Bronchial epithelial cell (primary cell): ENCODE measurements at regions not wholly inside any gene's neighbourhood (a gene's known extent, or its start where the extent isn't known, plus 50 kb on each side); places are given as distances from the start of the nearest gene placed in this dataset.
"Not testable (repeated sequence)": the region's sequence is repeated elsewhere in the genome, so short reads cannot be mapped to it uniquely, and the experiment has no call there.

Experiments
- DNase-seq: peaks from one replicate; pipeline ENCODE4 v3.0.0-alpha.2; 2010; ENCODE audit warnings: low read depth
- FAIRE-seq: peaks from 2 replicates; lab custom pipeline; 2011; peaks lifted over from hg19 to GRCh38; lab: Jason Lieb, UNC
- H3K27me3 ChIP-seq: 2 replicates; pipeline ENCODE4 v1.5.1; 2011; ENCODE audit warnings: low read length; ENCODE audit not compliant: control insufficient read depth, insufficient read depth
- H3K36me3 ChIP-seq: 2 replicates; pipeline ENCODE4 v1.5.1; 2011; ENCODE audit warnings: low read length; ENCODE audit not compliant: control insufficient read depth, insufficient read depth
- H3K4me3 ChIP-seq: 2 replicates; pipeline ENCODE4 v1.5.1; 2011; ENCODE audit warnings: mild to moderate bottlenecking, low read depth, low read length, control low read depth
- TF ChIP-seq, protein P1 (sequence below): IDR thresholded peaks from 2 replicates; pipeline ENCODE4 v1.5.1; 2011; ENCODE audit warnings: mild to moderate bottlenecking, moderate library complexity, low read length, control low read depth, inconsistent platforms; ENCODE audit not compliant: insufficient read depth, severe bottlenecking

DNA sequence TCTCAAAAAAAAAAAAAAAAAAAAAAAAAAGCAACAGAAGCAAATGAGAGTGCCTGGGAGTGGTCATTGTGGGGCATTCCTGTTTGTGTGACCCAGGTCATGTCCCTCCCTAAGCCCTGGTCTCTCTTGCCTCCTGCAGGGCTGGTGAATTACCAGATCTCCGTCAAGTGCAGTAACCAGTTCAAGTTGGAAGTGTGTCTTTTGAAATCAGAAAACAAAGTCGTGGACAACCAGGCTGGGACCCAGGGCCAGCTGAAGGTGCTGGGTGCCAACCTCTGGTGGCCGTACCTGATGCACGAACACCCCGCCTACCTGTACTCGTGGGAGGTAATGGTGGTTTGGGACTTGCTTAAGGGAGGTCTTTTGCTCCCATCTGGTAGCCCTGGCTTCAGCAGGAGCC lies 1362.0 kb downstream of the CDH12 start:
- DNase-seq, H3K36me3 ChIP-seq, FAIRE-seq, H3K4me3 ChIP-seq, H3K27me3 ChIP-seq: not testable (repeated sequence)

DNA sequence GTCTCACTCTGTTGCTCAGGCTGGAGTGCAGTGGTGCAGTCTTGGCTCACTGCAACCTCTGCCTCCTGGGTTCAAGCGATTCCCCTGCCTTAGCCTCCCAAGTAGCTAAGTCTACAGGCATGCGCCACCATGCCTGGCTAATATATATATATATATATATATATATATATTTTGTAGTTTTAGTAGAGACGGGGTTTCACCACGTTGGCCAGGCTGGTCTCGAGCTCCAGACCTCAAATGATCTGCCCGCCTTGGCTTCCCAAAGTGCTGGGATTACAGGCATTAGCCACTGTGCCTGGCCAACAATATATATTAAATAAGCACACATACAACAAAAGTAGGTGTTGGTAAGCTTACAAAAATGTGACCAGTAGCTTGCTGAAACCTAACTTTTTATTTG lies 1364.3 kb downstream of the CDH12 start:
- DNase-seq, result not testable (repeated sequence)

DNA sequence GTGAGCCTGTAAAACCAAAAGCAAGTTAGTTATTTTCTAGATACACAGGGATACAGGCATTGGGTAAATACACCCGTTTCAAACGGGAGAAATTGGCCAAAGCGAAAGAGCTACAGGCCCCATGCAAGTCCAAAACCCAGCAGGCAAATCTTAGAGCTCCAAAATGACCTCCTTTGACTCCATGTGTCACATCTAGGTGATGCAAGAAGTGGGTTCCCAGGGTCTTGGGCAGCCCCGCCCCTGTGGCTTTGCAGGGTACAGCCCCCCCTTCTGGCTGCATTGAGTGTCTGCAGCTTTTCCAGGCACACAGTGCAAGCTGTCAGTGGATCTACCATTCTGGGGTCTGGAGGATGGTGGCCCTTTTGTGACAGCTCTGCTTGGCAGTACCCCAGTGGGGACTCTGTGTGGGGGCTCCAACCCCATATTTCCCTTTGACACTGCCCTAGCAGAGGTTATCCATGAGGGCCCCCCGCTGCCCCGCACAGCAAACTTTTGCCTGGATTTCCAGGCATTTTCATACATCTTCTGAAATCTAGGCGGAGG lies 1367.6 kb downstream of the CDH12 start:
- not testable (repeated sequence) for DNase-seq, H3K36me3 ChIP-seq, H3K4me3 ChIP-seq, FAIRE-seq, H3K27me3 ChIP-seq
- TF ChIP-seq, protein P1, sequence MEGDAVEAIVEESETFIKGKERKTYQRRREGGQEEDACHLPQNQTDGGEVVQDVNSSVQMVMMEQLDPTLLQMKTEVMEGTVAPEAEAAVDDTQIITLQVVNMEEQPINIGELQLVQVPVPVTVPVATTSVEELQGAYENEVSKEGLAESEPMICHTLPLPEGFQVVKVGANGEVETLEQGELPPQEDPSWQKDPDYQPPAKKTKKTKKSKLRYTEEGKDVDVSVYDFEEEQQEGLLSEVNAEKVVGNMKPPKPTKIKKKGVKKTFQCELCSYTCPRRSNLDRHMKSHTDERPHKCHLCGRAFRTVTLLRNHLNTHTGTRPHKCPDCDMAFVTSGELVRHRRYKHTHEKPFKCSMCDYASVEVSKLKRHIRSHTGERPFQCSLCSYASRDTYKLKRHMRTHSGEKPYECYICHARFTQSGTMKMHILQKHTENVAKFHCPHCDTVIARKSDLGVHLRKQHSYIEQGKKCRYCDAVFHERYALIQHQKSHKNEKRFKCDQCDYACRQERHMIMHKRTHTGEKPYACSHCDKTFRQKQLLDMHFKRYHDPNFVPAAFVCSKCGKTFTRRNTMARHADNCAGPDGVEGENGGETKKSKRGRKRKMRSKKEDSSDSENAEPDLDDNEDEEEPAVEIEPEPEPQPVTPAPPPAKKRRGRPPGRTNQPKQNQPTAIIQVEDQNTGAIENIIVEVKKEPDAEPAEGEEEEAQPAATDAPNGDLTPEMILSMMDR, result peak; percentile 18

More for the DNA sequence above, 1364.3 kb downstream of the CDH12 start:
- not testable (repeated sequence) for FAIRE-seq, H3K27me3 ChIP-seq, H3K36me3 ChIP-seq, H3K4me3 ChIP-seq

DNA sequence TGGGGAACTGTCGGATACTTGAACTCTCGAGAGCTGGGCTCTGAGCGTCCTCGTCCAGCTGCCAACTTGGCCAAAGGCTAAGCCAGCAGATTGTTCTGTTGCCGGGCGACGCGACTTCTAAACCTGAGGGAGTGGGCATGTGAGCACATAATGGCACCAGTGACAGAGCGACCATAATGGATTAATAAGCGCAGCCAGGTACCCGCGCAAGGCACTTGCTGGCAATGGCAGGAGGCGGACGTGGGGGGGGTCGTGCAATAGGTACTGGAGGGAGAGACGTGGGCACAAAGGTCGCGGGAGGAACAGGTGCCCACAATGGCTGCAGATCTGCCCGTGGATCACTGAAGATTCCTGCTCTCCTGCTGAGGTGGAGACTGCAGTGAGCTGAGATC lies 1368.7 kb downstream of the CDH12 start:
- not testable (repeated sequence) for H3K27me3 ChIP-seq, H3K36me3 ChIP-seq, DNase-seq, H3K4me3 ChIP-seq, FAIRE-seq

DNA sequence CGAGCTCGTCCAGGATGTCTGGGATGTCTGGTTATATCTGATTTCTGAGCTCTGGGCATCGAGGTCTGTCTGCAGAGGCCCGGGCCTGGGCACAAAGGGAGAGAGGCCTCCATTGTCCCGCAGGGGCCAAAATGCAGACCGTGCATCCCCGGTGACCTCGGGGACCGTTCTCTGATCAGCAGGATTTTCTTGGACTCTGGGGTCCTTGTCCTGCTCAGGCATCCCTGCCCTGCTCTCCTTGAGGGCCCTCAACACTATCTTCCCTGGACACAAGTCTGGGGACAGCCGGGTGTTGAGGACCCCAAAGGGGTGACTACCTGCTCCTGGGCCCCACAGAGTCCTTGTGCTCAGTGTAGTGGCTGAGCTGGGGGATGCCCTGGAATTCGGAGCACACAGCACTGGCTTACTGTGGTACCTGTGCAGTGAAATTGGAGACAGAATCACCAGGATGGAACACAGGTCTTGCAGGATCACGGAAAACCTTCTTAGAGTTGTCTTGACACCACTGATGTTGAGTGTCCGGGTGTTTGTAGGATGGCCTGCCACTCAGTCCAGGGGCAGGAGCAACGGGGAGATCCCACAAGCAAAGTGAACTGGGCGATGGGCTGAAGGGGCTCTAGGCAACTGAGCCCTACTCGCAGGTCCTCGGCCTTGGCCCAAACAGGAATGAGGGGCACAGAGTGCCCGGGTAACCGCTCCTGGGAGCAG lies 1369.2 kb downstream of the CDH12 start:
- not testable (repeated sequence) for FAIRE-seq, H3K27me3 ChIP-seq, H3K36me3 ChIP-seq, H3K4me3 ChIP-seq, DNase-seq

DNA sequence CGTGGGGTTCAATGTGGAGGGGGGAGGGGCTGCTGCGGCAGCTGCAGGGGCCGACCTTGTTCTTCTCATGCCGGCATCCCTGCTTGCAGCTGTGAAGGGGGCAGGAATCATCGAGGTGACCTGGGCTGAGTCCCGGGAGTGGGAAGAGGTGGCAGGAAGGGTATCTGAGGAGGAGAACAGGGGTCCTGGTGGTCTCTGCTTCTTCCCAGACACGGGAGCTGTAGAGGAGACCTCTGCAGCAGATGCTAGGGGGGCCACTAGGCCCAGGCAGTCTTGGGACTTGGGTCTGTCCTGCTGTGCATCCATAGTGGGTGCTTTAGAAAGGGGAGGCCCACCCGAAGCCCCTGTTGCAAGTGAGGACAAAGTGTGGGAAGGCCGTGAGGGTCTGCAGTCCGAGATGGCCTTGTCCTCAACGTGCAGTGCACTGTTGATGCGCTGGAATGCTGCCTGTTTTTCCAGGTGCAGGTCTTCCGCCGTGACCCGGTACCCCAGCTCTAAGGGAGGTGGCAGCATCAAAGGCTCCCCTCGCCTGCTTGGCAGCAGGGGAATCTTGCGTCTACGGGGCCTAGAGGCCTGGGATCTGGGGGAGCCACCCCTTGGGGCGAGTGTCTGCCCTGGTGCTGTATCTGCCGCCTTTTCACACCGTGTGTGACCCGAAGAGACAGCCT lies 1370.0 kb downstream of the CDH12 start:
- not testable (repeated sequence) for FAIRE-seq, H3K4me3 ChIP-seq, H3K36me3 ChIP-seq, DNase-seq, H3K27me3 ChIP-seq

DNA sequence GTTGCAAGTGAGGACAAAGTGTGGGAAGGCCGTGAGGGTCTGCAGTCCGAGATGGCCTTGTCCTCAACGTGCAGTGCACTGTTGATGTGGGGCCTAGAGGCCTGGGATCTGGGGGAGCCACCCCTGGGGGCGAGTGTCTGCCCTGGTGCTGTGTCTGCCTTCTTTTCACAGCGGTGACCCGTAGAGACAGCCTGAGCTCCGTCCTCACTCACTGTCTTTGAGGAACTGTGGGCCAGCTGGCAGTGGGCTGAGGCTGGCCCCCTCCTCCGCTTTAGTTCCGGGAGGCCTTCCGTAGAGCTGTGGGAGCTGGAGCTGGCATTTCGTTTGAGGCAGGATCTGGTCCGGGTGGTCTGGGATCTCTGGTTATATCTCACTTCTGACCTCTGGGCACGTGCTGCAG lies 1370.6 kb downstream of the CDH12 start:
- not testable (repeated sequence) for H3K4me3 ChIP-seq, H3K36me3 ChIP-seq, DNase-seq, FAIRE-seq, H3K27me3 ChIP-seq

DNA sequence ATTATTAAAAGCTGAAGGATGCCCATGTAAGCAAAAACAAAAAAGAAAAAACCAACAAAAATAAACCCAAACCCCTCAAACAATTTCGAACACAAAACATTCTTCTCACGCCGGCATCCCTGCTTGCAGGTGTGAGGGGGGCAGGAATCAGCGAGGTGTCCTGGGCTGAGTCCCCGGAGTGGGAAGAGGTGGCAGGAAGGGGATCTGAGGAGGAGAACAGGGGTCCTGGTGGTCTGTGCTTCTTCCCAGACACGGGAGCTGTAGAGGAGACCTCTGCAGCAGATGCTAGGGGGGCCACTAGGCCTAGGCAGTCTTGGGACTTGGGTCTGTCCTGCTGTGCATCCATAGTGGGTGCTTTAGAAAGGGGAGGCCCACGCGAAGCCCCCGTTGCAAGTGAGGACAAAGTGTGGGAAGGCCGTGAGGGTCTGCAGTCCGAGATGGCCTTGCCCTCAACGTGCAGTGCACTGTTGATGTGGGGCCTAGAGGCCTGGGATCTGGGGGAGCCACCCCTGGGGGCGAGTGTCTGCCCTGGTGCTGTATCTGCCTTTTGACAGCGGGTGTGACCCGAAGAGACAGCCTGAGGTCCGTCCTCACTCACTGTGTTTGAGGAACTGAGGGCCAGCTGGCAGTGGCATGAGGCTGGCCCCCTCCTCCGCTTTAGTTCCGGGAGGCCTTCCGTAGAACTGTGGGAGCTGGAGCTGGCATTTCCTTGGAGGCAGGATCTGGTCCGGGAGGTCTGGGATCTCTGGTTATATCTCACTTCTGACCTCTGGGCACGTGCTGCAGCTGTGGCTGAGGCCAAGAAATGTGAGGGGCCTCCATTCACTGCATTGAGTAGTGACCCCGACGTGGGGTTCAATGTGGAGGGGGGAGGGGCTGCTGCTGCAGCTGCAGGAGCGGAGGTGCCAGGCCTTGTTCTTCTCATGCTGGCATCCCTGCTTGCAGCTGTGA lies 1371.5 kb downstream of the CDH12 start:
- DNase-seq, H3K36me3 ChIP-seq, H3K27me3 ChIP-seq, H3K4me3 ChIP-seq, FAIRE-seq: not testable (repeated sequence)

DNA sequence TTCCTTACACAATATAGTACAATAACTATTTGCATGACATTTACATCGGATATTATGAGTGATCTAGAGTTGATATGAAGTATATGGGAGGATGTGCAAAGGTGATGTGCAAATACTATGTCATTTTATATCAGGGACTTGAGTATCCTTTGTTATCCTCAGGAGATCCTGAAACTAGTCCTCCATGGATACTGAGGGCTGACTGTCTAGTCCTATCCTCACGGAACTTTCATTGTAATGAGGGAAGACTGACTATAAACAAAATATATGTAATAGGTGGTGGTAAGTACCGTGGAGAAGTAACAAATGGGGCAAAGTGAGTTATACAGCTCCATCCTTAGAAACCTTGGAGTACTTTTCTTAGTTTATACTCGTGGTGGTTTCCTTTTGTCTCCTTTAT lies 1373.1 kb downstream of the CDH12 start:
- not testable (repeated sequence) for FAIRE-seq, DNase-seq, H3K36me3 ChIP-seq, H3K27me3 ChIP-seq, H3K4me3 ChIP-seq

DNA sequence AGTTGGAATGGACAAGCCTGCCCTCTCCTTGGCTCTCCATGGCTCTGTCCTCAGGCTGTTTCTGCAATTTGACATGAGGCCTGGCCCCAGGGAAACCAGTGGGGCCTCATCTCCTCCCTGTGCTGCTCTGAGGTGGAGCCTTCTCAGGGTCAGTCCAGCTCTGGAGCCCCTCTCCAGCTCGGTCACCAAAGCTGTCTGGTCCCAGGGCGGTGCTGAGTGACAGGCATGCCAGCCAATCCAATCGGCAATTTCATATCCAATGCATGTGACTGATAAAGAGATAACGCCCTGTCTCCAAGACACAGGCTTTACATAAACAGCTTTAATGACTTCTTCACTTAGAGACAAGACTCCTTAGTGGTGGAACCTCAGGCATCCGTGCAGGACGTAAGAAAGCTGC lies 1379.2 kb downstream of the CDH12 start:
- not testable (repeated sequence) for DNase-seq, H3K27me3 ChIP-seq, H3K4me3 ChIP-seq, H3K36me3 ChIP-seq, FAIRE-seq

DNA sequence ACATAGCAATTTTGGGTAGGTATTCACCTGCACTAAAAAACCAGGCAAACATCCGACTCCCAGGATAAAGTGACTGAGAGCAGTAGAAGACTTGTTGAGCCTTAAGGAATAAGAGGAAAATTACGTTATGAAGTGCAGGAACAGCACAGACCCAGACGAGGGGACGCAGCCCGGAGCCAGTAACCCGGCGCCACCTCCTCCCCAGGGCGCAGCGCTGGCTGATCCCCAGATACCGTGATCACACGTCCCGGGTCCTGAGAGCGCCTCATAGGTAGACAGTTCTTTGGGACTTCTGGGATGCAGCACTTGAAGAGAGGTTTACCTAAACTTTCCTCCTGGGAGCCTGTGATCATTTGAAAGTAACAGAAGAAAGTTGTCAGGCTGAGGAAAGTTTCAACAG lies 1379.7 kb downstream of the CDH12 start:
- not testable (repeated sequence) for H3K27me3 ChIP-seq, H3K36me3 ChIP-seq, H3K4me3 ChIP-seq, DNase-seq, FAIRE-seq

DNA sequence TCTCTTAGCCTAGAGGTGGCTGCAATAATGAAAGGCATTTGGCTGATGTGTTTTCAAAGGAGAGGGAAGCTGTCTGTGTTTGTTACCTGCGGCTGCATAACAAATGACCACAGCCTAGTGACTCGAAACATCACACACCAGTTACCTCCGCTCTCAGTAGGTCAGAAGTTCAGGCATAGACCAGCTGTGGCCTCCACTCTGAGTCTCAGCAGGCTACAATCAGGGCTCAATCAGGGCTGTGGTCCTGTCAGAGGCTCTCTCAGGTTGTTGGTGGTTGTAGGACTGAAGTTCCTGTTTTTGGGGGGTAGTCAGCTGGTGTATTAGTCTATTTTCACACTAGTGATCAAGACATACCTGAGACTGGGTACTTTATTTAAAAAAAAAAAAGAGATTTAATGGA lies 1381.5 kb downstream of the CDH12 start:
- FAIRE-seq, DNase-seq: not testable (repeated sequence)

More for the DNA sequence above, 1381.5 kb downstream of the CDH12 start:
- H3K4me3 ChIP-seq, H3K27me3 ChIP-seq, H3K36me3 ChIP-seq: not testable (repeated sequence)
